OCI-LY1 (cell line): ENCODE measurements at regions not wholly inside any gene's neighbourhood (a gene's known extent, or its start where the extent isn't known, plus 50 kb on each side); places are given as distances from the start of the nearest gene placed in this dataset.

Source experiments
- EZH2 ChIP-seq: fragments of 200-600 bp; sonication (generic), shearing (Covaris generic); IDR thresholded peaks from 2 replicates; pipeline ENCODE4 v1.8.0; 2017; ENCODE audit warnings: borderline replicate concordance, mixed run types, mild to moderate bottlenecking, antibody characterized with exemption, low read length, moderate library complexity, mixed read lengths
- TF ChIP-seq, protein P1 (sequence below): fragments of 200-600 bp; sonication (generic), shearing (Covaris generic); IDR thresholded peaks from 2 replicates; pipeline ENCODE4 v1.5.1; 2017; ENCODE audit warnings: mild to moderate bottlenecking, antibody characterized with exemption, low read length, moderate library complexity, mixed read lengths

DNA sequence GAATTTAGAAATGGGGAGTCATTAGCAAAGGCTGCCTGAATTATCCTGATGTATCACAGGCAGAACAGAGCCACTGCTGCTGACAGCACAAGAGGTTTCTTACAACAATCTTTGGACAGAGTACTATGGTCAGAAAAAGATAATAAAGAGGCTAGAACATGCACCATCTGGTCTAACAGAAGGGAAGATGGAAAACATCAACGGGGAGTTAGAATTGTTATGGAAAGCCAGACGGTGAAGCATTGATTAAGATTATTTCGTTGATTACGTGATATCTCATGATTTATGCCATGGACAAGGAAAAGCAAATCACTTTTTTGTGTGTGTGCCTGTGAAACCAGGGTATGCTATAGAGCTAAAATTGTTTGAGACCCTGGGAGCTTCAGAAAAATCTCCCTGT, 409.4 kb upstream of the ETAA1 start:
- TF ChIP-seq, protein P1, sequence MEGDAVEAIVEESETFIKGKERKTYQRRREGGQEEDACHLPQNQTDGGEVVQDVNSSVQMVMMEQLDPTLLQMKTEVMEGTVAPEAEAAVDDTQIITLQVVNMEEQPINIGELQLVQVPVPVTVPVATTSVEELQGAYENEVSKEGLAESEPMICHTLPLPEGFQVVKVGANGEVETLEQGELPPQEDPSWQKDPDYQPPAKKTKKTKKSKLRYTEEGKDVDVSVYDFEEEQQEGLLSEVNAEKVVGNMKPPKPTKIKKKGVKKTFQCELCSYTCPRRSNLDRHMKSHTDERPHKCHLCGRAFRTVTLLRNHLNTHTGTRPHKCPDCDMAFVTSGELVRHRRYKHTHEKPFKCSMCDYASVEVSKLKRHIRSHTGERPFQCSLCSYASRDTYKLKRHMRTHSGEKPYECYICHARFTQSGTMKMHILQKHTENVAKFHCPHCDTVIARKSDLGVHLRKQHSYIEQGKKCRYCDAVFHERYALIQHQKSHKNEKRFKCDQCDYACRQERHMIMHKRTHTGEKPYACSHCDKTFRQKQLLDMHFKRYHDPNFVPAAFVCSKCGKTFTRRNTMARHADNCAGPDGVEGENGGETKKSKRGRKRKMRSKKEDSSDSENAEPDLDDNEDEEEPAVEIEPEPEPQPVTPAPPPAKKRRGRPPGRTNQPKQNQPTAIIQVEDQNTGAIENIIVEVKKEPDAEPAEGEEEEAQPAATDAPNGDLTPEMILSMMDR, result no peak
- no peak for TF ChIP-seq EZH2
